HL-60/S4 treated with retinoic acid at 250 ng/mL for 4 days and 3 days (cell line): ENCODE measurements at regions not wholly inside any gene's neighbourhood (a gene's known extent, or its start where the extent isn't known, plus 50 kb on each side); places are given as distances from the start of the nearest gene placed in this dataset.
"Not testable (repeated sequence)": the region's sequence is repeated elsewhere in the genome, so short reads cannot be mapped to it uniquely, and the experiment has no call there.

Experiments
- in situ Hi-C: fragments of 300-500 bp; cut with MboI; formaldehyde crosslinking; loops from 2 replicates; pipeline ENCODE4 v1.7.0; 2022; ENCODE audit warnings: low sequenced_read_pairs

GRCh38 chr3:177449360-177450006, 252.2 kb upstream of the TBL1XR1 start:
- in situ Hi-C loops = no loop called here

DNA sequence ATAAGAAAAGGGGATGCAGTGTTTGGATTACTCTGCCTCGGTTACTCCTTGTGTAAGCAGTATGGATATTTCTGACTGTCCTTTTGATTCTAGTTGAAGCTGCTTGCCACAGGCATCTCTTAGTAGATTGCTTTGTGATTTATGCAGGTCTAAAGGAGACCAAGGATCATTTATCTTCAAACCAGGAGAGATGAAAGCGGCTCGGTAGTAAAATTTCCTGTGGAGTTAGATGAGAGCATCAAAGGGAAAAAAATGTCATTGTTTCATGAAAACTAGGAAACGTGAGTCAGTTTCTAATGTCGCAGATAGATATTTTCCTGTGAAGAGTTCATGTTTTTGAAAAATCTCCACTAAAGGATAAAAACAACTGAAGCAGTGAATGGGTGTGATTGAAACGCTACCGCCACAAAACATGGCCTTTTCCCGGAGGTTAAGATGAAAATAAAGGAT, 254.0 kb upstream of the TBL1XR1 start:
- in situ Hi-C loops = no loop called here

DNA sequence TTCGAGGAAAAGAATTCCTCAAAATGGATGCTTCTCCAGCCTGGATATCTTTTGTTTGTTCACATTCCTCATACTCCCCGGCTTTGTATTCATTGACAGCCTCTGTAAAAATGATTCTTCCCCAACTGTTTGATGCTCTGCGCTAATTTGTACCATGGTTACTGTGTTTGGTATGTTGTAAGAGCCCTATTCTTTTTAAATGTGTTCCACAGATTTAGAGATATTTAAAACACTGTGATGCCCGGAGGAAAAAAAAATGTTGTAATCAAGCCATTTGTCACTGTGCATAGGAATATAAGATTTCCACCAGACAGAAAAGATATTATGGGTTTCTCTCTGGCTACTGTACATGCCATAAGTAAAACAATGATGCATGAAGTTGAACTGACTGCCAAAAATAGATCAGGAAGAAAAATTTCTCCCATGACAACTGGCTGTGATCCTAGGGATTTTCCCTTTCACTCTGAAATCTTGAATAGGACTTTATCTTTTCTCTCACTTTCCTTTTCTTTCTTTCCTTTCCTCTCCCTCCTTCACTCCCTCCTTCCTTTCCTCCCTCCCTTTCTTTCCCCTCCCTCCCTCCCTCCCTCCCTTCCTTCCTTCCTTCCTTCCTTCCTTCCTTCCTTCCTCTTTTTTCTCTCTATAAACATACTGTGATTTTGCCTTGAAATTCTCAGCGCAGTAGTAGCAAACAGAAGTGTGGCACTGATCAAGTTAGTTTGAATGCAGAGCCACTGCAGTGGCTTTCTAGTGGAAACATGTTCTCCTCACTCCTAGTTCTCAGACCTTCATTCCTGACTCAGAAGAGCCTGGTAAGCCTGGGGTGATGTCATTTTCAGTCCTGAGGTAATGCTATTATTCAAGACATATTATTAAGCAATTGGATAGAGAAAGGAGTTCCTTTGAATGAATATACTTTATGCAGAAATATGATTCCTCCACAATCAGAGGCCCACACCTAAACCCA, 254.9 kb upstream of the TBL1XR1 start:
- in situ Hi-C loops = no loop called here

DNA sequence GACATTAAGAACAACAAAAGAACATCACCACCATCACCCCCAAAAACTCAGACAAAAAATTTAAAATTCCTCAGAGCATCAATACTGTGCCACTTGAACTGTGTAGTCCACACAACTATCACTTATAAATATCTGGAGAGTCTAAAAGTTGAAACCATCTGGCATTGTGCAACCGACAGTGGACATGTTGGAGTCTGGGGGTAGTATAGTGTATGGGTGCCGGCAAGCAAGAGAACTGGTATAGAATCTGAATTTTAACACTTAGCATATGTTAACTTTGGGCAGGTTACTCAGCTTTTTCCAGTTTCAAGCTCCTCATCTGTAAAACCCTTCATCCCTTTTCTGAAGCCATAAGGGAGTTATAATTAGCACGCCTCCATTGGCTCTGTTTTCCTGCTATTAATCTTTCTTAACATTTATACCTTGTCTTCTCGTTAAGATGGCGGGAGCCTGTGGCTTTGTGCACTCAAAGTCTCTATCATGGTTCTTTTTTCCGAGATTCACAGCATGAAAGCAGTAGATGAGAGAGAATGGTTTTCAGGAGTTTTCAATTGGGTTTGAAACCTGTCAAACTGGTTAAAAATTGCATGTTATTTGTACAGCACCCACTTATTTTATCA, 255.7 kb upstream of the TBL1XR1 start:
- in situ Hi-C loops = no loop called here

DNA sequence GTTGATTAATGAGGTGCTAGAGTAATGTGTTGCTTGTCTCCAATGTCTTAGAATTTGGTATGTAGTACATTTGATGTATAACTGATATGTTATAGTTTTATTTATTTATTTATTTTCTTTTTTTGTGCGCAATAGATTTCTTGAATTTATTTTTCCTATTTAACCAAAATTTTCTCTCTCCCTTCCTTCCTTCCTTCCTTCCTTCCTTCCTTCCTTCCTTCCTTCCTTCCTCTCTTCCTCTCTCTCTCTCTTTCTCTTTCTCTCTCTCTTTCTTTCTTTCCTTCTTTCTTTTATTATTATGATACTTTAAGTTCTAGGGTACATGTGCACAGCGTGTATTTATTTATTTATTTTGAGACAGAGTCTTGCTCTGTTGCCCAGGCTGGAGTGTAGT, 256.2 kb upstream of the TBL1XR1 start:
- in situ Hi-C loops = no loop called here

DNA sequence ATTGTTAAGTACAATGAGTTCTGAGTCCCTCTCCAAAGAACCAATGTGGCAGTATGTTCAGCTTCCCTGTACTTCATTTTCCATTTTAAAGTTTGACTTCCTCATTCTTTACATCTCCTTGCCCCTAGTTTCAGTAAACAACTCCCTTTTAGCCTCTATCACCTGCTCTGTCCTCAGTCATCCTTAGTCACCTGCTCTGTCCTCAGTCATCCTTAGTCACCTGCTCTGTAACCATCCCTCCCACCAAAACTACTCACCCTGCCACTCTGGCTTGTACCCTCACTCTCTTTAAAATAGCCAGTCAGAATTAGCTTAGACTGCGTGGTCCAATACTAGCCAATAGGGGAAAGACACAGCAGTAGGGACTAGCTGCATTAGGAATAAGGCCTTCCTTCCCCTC, 259.9 kb upstream of the TBL1XR1 start:
- in situ Hi-C loops = not testable (repeated sequence)

DNA sequence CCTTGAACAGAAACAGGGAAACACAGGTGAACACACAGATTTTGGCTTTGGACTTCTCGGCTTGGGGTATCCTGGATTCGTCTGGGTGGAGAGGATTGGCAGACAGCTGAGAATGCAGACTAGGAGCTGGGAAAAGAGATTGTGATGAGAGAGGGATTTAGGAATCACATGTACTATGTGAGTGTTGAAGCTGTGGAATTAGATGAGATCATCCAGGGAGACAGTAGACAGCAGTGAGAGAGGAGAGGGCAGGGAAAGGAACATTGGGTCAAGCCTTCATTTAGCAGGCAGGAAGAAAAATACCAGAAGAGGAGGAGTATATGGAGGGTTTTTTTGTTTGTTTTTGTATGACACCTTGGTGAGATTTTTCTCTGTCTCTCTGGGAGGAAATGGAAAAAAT, 262.1 kb upstream of the TBL1XR1 start:
- in situ Hi-C loops = no loop called here

- in situ Hi-C loops = no loop called here
Observed at GRCh38 chr3:177460047-177460446, 262.8 kb upstream of the TBL1XR1 start.

DNA sequence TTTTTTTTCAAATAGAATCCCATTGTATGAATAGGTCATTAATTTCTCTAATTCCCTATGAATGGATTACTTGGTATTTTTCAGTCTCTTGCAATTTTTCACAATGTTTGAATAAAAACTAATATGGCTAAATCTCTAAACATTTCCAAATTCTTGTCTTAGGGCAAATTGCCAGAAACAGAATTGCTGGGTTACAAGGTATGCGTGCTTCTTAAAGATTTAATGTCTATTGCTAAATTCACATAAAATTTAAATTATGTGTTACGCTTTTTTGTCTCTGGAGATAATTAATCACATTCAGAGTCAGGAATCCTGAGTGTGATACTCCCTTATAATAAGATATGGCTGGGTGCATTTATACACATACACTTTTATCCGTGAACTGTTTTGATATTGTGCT, 264.5 kb upstream of the TBL1XR1 start:
- in situ Hi-C loops = no loop called here

DNA sequence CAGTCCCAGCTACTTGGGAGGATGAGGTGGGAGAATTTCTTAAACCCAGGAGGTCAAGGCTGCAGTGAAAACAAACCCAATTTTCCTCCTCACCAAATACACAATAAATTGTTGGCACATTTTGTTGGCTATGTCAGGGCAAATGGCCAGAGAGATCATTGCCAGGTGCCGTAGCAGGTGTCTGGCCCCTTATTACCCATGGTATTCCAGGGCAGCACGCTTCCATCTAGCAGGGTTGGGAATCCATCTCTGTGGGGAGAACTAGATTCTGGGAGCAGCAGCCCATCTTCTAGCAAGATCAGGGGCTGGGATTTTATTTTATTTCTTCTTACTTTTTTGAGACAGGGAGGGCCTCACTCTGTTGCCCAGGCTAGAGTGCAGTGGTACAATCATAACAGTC, 266.1 kb upstream of the TBL1XR1 start:
- in situ Hi-C loops = not testable (repeated sequence)

GRCh38 chr3:177463863-177464262, 266.6 kb upstream of the TBL1XR1 start:
- in situ Hi-C loops = no loop called here

GRCh38 chr3:177464392-177465256, 267.3 kb upstream of the TBL1XR1 start:
- in situ Hi-C loops = no loop called here

- in situ Hi-C loops = no loop called here
Observed at GRCh38 chr3:177465257-177465642, 268.0 kb upstream of the TBL1XR1 start.

- in situ Hi-C loops = no loop called here
Observed at GRCh38 chr3:177466074-177466473, 268.8 kb upstream of the TBL1XR1 start.

GRCh38 chr3:177466622-177467021, 269.3 kb upstream of the TBL1XR1 start:
- in situ Hi-C loops = not testable (repeated sequence)

- in situ Hi-C loops = no loop called here
Observed at GRCh38 chr3:177467247-177467985, 270.1 kb upstream of the TBL1XR1 start.

- in situ Hi-C loops = no loop called here
Observed at GRCh38 chr3:177468331-177468730, 271.0 kb upstream of the TBL1XR1 start.

- in situ Hi-C loops = no loop called here
Observed at GRCh38 chr3:177468816-177469215, 271.5 kb upstream of the TBL1XR1 start.

DNA sequence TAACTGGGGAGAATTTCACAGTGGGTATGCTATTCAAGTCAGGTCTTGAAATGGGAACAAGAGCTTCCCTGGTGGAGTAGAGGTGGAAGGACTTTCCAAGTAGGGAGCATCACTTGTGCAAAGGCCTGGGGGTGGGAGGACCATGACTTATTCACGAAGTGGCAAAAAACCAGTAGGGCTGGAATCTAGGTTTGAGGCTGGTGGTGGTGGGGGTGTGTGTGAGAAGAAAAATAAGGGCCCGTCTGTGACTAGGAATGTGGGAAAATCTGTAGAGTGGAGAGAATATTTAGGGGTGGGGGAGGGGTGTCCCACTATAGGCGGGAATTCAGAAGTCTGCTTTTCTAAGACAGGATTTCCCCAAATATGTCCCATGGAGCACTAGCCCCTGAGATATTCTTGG, 271.9 kb upstream of the TBL1XR1 start:
- in situ Hi-C loops = no loop called here
